ENCODE measurements at regions not wholly inside any gene's neighbourhood (a gene's known extent, or its start where the extent isn't known, plus 50 kb on each side); places are given as distances from the start of the nearest gene placed in this dataset.
A peak's percentile ranks its signal among the peaks of the same experiment; 100 is the strongest.

DNA sequence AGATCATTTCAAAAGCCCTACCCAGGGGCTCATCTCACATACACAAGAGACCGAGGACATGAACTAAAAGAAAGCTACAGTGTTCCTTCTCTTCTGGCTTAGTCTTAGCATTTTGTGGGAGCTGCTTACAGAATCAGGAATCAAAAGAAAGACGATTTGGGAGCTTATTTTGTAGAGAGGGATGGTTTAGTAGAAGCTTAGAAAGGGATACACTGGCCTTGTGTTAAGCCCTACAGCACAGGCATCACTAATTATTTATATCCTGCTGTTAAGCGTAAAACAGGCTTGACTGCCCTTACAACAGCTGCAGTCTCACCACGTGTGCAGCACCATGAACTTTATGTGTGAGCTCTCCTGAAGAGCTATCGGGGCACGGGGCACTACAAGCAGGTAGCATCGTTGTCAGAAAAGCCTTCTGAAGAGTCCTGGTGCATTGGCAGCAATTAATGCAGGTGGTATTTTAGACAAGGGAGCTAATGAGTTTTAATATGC, 798.3 kb downstream of the NXPH1 start:
- no peak overlapping the region for H3K4me3 Mint-ChIP-seq
- Histone ChIP-seq H3K27me3 (ENCODE audit: control insufficient read depth, insufficient read depth, low read length, poor library complexity, severe bottlenecking) (no peaks in the 10 kb centered on the region), H3K36me3 (ENCODE audit: control insufficient read depth, insufficient read depth, low read length) (no peaks in the 10 kb centered on the region), H3K27ac (ENCODE audit: low read depth, low read length) (no peak overlapping the region), H3K9me3 (ENCODE audit: control insufficient read depth, low read length) (no peaks in the 10 kb centered on the region), H3K9ac (ENCODE audit: extremely low read depth, low read length, poor library complexity, severe bottlenecking) (no peak overlapping the region), H3K4me3 (ENCODE audit: low read length) (no peak overlapping the region), H3K4me1 (ENCODE audit: control insufficient read depth, insufficient read depth, low read length) (no peaks in the 10 kb centered on the region)
- peak; percentile 44 for DNase-seq
- 82 to 93% methylated on average over 5 to 7 of the region's 7 CpGs for WGBS, 2 experiments (ENCODE audit: insufficient coverage in 1 of 2, insufficient read length in 1 of 2)
- no peaks in the 10 kb centered on the region for H3K27me3 Mint-ChIP-seq (ENCODE audit: insufficient read depth)
- H3K27ac Mint-ChIP-seq, result no peak overlapping the region
- H3K36me3 Mint-ChIP-seq (ENCODE audit: low read depth), result no peaks in the 10 kb centered on the region
- no peak for TF ChIP-seq CTCF (conservative IDR thresholded peaks at IDR 0.05)
- H3K4me1 Mint-ChIP-seq, result peaks cover 5% of the 10 kb centered on the region
- no peaks in the 10 kb centered on the region for H3K9me3 Mint-ChIP-seq

GRCh38 chr7:9240001-9240400, 806.6 kb downstream of the NXPH1 start:
- TF ChIP-seq CTCF (conservative IDR thresholded peaks at IDR 0.05), result no peak
- peaks cover 38% of the 10 kb centered on the region for H3K27me3 Mint-ChIP-seq (ENCODE audit: insufficient read depth)
- H3K4me3 ChIP-seq (ENCODE audit: low read length), result no peak overlapping the region
- H3K36me3 Mint-ChIP-seq (ENCODE audit: low read depth), result no peaks in the 10 kb centered on the region
- no peak overlapping the region for H3K9ac ChIP-seq (ENCODE audit: extremely low read depth, low read length, poor library complexity, severe bottlenecking)
- H3K27ac ChIP-seq (ENCODE audit: low read depth, low read length), result no peak overlapping the region
- no peaks in the 10 kb centered on the region for H3K9me3 ChIP-seq (ENCODE audit: control insufficient read depth, low read length)
- H3K4me1 Mint-ChIP-seq, result peaks cover 5% of the 10 kb centered on the region
- peaks cover 38% of the 10 kb centered on the region for H3K27me3 ChIP-seq (ENCODE audit: control insufficient read depth, insufficient read depth, low read length, poor library complexity, severe bottlenecking)
- H3K36me3 ChIP-seq (ENCODE audit: control insufficient read depth, insufficient read depth, low read length), result no peaks in the 10 kb centered on the region
- H3K9me3 Mint-ChIP-seq, result no peaks in the 10 kb centered on the region
- no peak overlapping the region for H3K27ac Mint-ChIP-seq
- H3K4me3 Mint-ChIP-seq, result no peak overlapping the region
- H3K4me1 ChIP-seq (ENCODE audit: control insufficient read depth, insufficient read depth, low read length), result peaks cover 4% of the 10 kb centered on the region
- DNase-seq, result no peak

DNA sequence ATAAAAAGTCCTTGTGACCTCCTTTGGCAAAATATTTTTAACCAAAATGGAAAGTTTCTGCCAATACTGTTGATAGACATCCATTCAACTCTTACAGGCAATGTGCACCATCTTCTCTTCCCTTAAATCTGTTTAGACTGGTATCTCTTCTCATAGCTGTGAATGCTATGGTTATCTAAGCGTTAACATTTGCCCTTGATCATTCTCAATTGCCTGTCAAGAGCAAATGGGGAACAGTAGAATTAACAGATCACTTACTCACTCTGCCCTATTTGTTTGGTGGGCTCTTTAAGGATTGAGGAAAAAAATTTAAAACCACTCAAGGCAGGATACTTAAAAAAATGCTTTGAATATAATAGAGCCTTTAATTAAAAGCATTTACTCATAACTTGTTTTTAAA, 808.4 kb downstream of the NXPH1 start:
- no peak for TF ChIP-seq CTCF (conservative IDR thresholded peaks at IDR 0.05)
- Histone ChIP-seq H3K36me3 (ENCODE audit: control insufficient read depth, insufficient read depth, low read length) (no peaks in the 10 kb centered on the region), H3K27me3 (ENCODE audit: control insufficient read depth, insufficient read depth, low read length, poor library complexity, severe bottlenecking) (peaks cover 38% of the 10 kb centered on the region), H3K4me3 (ENCODE audit: low read length) (no peak overlapping the region), H3K4me1 (ENCODE audit: control insufficient read depth, insufficient read depth, low read length) (peaks cover 4% of the 10 kb centered on the region), H3K9ac (ENCODE audit: extremely low read depth, low read length, poor library complexity, severe bottlenecking) (no peak overlapping the region), H3K9me3 (ENCODE audit: control insufficient read depth, low read length) (no peaks in the 10 kb centered on the region), H3K27ac (ENCODE audit: low read depth, low read length) (no peak overlapping the region)
- no peak overlapping the region for H3K4me3 Mint-ChIP-seq
- H3K9me3 Mint-ChIP-seq, result no peaks in the 10 kb centered on the region
- DNase-seq, result no peak
- H3K36me3 Mint-ChIP-seq (ENCODE audit: low read depth), result no peaks in the 10 kb centered on the region
- peaks cover 38% of the 10 kb centered on the region for H3K27me3 Mint-ChIP-seq (ENCODE audit: insufficient read depth)
- no peak overlapping the region for H3K27ac Mint-ChIP-seq
- WGBS, 2 experiments (ENCODE audit: insufficient coverage in 1 of 2, insufficient read length in 1 of 2), result 89% methylated on average over 1 of the region's 1 CpG; no CpG with 5 or more reads in 1 of the 2 experiments
- peaks cover 5% of the 10 kb centered on the region for H3K4me1 Mint-ChIP-seq
